ENCODE measurements at regions not wholly inside any gene's neighbourhood (a gene's known extent, or its start where the extent isn't known, plus 50 kb on each side); places are given as distances from the start of the nearest gene placed in this dataset.

DNA sequence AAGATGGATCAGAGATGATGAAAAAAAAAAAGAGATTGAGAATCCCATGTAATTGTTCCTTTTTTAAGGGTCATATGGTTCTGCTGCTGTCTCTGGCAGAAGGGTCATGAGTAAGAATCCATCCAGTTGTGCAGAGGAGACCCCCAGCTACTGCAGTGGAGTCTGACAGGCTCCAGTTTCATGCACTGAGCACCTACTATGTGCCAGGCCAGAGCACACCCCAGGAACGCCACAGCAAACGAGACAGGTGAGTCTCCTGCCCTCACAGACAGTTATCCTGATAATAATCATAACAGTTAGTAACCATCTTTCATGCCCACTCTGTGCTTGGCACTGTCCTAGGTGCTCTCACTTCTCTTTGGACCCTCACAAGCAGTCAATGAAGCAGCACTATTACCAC, 420.0 kb downstream of the MATN1 start:
- H3K9me3 ChIP-seq (replicated peaks; ENCODE audit: control insufficient read depth, insufficient read depth, low read length) = no peaks in the 10 kb centered on the region
- no peak overlapping the region for H2AFZ ChIP-seq (ENCODE audit: control insufficient read depth, low read depth, low read length)
- RAD21 ChIA-PET (ENCODE audit: unreplicated experiment) = no interaction called here
- CTCF ChIA-PET = no interaction called here
- POLR2A ChIA-PET = no interaction called here
- BruUV-seq (replicated peaks) = no TSS peak
- H3K27ac ChIP-seq (ENCODE audit: control insufficient read depth, insufficient read depth) = no peak overlapping the region
- H3K4me1 ChIP-seq (ENCODE audit: control insufficient read depth, insufficient read depth, low read length) = no peaks in the 10 kb centered on the region
- ATAC-seq (no peak), DNase-seq (ENCODE audit: low read depth, low spot score) (no peak), FAIRE-seq (no peak)
- H3K79me2 ChIP-seq (ENCODE audit: control insufficient read depth, insufficient read depth, low read length) = no peaks in the 10 kb centered on the region
- intact Hi-C loops (cut with micrococcal nuclease; ENCODE audit: unreplicated experiment) (no loop called here), in situ Hi-C loops (cut with MboI) (no loop called here)
- H3K27me3 ChIP-seq (replicated peaks in 1 of 2; ENCODE audit: control insufficient read depth in 2 of 2, insufficient read depth in 2 of 2, low read length in 1 of 2) = no peaks in the 10 kb centered on the region; a peak in 1 of 4 replicates
- H3K9ac ChIP-seq (ENCODE audit: control insufficient read depth, insufficient read depth, low read length) = no peak overlapping the region
- no peak overlapping the region for H3K4me3 ChIP-seq
- no peak overlapping the region for H3K4me2 ChIP-seq (ENCODE audit: control insufficient read depth, insufficient read depth)
- SMC1A ChIA-PET (ENCODE audit: uncharacterized antibody, unreplicated experiment) = no interaction called here
- no peaks in the 10 kb centered on the region for H3K36me3 ChIP-seq (ENCODE audit: control insufficient read depth in 2 of 2, insufficient read depth in 2 of 2, low read length in 1 of 2)
- 7% methylated on average over 2 of the region's 2 CpGs for WGBS (ENCODE audit: insufficient coverage, insufficient replicate concordance, low lambda C conversion rate, missing lambda C conversion rate)
- no peaks in the 10 kb centered on the region for H4K20me1 ChIP-seq (ENCODE audit: control insufficient read depth, insufficient read depth)
- TF ChIP-seq, protein P1, sequence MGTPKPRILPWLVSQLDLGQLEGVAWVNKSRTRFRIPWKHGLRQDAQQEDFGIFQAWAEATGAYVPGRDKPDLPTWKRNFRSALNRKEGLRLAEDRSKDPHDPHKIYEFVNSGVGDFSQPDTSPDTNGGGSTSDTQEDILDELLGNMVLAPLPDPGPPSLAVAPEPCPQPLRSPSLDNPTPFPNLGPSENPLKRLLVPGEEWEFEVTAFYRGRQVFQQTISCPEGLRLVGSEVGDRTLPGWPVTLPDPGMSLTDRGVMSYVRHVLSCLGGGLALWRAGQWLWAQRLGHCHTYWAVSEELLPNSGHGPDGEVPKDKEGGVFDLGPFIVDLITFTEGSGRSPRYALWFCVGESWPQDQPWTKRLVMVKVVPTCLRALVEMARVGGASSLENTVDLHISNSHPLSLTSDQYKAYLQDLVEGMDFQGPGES (IDR thresholded peaks at IDR 0.05) = no peak
- TF ChIP-seq TBL1XR1 (IDR thresholded peaks at IDR 0.05; ENCODE audit: low read depth, low read length) (no peak), ATF7 (IDR thresholded peaks at IDR 0.05; ENCODE audit: low read depth) (no peak), BHLHE40 (IDR thresholded peaks at IDR 0.05; ENCODE audit: borderline replicate concordance in 1 of 2, low read depth in 2 of 2, low read length in 1 of 2) (no peak), HDAC2 (IDR thresholded peaks at IDR 0.05) (no peak), SPI1 (IDR thresholded peaks at IDR 0.05; ENCODE audit: borderline replicate concordance, insufficient read depth, low read depth, low read length) (no peak), EED (IDR thresholded peaks at IDR 0.05; ENCODE audit: low read depth) (no peak), ZNF24 (IDR thresholded peaks at IDR 0.05) (no peak), NR2F1 (conservative IDR thresholded peaks at IDR 0.05) (no peak), ZNF622 (IDR thresholded peaks at IDR 0.05) (no peak), ETV6 (conservative IDR thresholded peaks at IDR 0.05 in 1 of 2, IDR thresholded peaks at IDR 0.05 in 1 of 2; ENCODE audit: borderline replicate concordance in 1 of 2, low read depth in 1 of 2) (no peak), SREBF2 (IDR thresholded peaks at IDR 0.05; ENCODE audit: low read length) (no peak), POLR2AphosphoS2 (IDR thresholded peaks at IDR 0.05; ENCODE audit: low read depth, low read length) (no peak), POU2F2 (IDR thresholded peaks at IDR 0.05; ENCODE audit: borderline replicate concordance, low read depth, low read length) (no peak), NFIC (IDR thresholded peaks at IDR 0.05; ENCODE audit: low read depth, low read length) (no peak)
- TF ChIP-seq, protein P2, sequence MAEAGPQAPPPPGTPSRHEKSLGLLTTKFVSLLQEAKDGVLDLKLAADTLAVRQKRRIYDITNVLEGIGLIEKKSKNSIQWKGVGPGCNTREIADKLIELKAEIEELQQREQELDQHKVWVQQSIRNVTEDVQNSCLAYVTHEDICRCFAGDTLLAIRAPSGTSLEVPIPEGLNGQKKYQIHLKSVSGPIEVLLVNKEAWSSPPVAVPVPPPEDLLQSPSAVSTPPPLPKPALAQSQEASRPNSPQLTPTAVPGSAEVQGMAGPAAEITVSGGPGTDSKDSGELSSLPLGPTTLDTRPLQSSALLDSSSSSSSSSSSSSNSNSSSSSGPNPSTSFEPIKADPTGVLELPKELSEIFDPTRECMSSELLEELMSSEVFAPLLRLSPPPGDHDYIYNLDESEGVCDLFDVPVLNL (IDR thresholded peaks at IDR 0.05; ENCODE audit: low read depth, low read length) = no peak
- TF ChIP-seq, protein P3, sequence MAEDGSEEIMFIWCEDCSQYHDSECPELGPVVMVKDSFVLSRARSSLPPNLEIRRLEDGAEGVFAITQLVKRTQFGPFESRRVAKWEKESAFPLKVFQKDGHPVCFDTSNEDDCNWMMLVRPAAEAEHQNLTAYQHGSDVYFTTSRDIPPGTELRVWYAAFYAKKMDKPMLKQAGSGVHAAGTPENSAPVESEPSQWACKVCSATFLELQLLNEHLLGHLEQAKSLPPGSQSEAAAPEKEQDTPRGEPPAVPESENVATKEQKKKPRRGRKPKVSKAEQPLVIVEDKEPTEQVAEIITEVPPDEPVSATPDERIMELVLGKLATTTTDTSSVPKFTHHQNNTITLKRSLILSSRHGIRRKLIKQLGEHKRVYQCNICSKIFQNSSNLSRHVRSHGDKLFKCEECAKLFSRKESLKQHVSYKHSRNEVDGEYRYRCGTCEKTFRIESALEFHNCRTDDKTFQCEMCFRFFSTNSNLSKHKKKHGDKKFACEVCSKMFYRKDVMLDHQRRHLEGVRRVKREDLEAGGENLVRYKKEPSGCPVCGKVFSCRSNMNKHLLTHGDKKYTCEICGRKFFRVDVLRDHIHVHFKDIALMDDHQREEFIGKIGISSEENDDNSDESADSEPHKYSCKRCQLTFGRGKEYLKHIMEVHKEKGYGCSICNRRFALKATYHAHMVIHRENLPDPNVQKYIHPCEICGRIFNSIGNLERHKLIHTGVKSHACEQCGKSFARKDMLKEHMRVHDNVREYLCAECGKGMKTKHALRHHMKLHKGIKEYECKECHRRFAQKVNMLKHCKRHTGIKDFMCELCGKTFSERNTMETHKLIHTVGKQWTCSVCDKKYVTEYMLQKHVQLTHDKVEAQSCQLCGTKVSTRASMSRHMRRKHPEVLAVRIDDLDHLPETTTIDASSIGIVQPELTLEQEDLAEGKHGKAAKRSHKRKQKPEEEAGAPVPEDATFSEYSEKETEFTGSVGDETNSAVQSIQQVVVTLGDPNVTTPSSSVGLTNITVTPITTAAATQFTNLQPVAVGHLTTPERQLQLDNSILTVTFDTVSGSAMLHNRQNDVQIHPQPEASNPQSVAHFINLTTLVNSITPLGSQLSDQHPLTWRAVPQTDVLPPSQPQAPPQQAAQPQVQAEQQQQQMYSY (CRISPR knock-in tag; IDR thresholded peaks at IDR 0.05) = no peak
- TF ChIP-seq, protein P4, sequence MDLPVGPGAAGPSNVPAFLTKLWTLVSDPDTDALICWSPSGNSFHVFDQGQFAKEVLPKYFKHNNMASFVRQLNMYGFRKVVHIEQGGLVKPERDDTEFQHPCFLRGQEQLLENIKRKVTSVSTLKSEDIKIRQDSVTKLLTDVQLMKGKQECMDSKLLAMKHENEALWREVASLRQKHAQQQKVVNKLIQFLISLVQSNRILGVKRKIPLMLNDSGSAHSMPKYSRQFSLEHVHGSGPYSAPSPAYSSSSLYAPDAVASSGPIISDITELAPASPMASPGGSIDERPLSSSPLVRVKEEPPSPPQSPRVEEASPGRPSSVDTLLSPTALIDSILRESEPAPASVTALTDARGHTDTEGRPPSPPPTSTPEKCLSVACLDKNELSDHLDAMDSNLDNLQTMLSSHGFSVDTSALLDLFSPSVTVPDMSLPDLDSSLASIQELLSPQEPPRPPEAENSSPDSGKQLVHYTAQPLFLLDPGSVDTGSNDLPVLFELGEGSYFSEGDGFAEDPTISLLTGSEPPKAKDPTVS (IDR thresholded peaks at IDR 0.05; ENCODE audit: low read depth, low read length) = no peak
